Stimulated activated CD8-positive, alpha-beta memory T cell treated with anti-CD3 and anti-CD28 coated beads, Interleukin-12 subunit alpha, Interleukin-12 subunit beta, amount 100 ng/mL, for 24 hours (primary cell): ENCODE measurements at regions not wholly inside any gene's neighbourhood (a gene's known extent, or its start where the extent isn't known, plus 50 kb on each side); places are given as distances from the start of the nearest gene placed in this dataset.

Source experiments
- DNase-seq: peaks from one replicate; pipeline ENCODE4 v3.0.0-alpha.2; 2020; ENCODE audit errors: extremely low read depth

- no peak for DNase-seq
Observed at GRCh38 chr20:60363698-60364097, 405.5 kb downstream of the CDH26 start.

DNA sequence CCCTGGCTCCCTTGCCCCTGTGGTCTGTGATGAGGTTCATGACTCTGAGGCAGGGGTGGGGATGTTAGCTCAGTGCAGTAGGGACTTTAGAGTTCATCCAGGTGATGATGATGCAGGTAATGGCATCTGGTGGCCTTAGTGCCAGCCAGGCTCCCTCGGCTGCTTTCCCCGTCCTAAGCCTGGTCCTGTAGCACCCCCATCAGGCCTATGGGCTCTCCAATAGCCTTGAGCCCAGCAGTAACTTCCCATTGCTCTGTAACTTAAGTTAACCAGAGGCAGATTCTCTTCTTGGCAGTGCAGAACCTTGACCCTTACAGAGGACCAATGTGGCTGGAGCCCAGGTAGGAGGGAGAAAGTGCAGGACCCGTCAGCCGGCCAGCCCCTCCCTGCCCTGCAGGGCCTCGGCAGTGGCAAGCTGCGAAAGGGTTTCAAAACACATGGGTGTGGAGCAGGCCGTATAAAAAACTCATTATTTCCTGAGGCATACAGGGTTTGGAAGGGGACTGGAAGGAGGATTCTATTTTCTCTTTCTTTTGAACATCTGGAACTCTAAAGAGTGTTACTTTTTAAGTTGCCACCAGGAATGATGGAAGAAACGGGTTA, 406.9 kb downstream of the CDH26 start:
- no peak for DNase-seq

- DNase-seq: no peak
Observed at GRCh38 chr20:60365882-60366281, 407.7 kb downstream of the CDH26 start.

- no peak for DNase-seq
Observed at GRCh38 chr20:60371384-60371783, 413.2 kb downstream of the CDH26 start.

DNA sequence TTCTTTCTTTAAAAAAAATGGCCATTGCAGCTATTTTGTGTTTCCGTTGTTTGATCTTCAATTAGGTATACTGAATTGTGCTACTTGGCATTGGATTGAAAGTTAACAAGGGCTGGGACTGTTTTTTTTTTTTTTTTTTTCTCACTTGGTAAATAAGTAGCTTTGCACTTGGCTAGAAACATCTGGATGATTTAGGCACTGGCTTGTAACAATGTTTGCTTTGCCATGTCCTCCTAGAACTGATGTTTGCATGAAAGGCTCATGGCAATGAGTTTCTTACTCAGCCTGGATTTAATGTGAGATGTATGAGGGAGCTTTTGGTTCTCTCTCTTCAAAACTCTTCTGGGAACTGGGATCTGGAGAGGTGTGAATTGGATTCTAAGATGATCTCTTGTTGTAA, 414.1 kb downstream of the CDH26 start:
- no peak for DNase-seq

GRCh38 chr20:60372822-60373221, 414.6 kb downstream of the CDH26 start:
- DNase-seq: no peak

DNA sequence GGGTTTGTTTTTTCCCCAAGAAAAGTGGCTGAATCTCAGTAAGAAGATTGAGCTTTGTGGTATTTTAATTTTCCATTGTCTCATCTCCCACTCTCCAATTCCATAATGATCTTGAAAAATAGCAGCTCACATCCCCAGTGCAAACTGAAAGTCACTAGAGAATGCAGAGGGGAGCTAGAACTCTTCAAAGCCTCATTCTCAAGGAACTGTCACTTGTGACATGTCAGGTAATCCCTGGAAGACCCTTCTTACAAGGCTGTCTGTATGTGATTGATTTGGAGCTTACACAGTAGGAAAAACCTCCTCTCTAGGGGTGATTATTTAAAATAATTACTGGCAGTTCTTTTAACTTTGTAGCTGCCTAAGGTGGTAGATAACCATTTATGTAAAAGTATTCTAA, 420.4 kb downstream of the CDH26 start:
- DNase-seq: no peak

GRCh38 chr20:60381643-60382400, 423.6 kb downstream of the CDH26 start:
- DNase-seq: no peak

DNA sequence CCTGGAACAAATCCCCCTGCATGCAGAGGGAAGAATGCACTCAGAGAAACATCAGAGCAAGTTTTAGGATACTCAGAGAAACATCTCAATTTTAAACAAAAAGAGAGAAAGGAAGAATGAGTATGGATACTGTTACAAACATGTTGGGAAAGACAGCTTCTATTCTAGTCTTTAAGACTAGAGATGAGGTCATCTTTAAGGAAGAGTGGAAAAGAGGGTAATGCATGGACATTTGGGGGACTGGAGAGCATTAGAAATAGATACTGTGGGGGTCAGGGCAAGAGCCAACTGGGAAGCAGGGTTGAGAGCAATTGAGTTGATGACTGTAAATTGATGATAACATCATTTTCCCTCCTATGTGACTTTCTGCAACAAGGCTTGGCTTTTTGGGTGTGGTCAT, 431.2 kb downstream of the CDH26 start:
- no peak for DNase-seq

DNA sequence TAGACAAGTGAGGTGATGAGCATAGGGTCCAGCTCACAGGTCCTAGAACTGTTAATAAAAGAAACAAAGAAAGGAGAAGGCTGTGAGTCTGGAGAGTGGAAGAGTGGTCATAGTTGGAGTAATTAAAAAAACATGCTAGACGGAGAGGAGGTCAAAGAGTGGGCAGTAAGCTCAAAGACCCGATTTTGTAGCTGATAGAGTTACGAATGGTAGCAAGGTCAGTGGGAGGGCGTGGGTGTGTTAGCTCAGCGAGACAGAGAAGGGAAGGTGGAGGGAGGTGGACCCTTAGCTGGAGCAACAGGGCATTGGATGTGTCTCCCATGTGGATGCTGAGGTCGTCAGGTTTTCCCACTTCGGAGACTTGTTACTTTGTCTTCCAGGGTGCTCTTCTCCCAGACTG, 431.7 kb downstream of the CDH26 start:
- no peak for DNase-seq

DNA sequence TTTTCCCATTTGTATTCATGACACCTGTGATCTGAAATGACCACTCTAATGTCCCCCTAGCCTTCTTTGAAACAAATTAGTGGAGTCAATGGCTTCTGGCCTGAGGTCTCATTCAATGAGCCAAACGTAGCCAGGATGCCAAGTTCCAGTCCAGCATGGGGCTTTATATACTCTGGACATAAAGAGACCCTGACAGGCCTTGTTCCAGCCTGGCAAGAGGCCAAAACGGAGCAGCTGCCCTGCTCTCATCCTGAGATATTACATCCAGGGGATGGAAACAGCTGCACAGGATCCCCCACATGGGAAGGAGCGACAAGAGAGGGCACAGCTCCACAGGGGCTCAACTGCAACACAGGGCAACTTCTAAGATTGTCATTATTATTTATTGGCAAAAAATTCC, 437.8 kb downstream of the CDH26 start:
- DNase-seq: no peak

DNA sequence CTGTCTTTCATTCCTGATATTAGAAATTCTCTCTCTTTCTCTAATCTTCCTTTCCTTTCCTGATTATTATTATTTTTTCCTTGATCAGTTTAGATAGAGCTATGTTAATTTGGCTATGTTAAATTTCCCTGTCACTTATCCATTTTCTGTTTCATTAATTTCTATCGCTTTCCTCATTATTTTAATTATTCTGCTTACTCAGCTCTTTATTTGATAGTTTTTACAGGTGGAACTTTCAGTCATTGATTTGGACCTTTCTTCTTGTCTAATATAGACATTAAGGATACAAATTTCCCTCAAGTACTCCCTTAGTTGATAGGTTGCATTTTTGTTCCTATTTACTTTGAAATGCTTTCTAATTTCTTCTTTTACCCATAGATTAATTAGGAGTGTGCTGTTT, 442.3 kb downstream of the CDH26 start:
- no peak for DNase-seq

DNA sequence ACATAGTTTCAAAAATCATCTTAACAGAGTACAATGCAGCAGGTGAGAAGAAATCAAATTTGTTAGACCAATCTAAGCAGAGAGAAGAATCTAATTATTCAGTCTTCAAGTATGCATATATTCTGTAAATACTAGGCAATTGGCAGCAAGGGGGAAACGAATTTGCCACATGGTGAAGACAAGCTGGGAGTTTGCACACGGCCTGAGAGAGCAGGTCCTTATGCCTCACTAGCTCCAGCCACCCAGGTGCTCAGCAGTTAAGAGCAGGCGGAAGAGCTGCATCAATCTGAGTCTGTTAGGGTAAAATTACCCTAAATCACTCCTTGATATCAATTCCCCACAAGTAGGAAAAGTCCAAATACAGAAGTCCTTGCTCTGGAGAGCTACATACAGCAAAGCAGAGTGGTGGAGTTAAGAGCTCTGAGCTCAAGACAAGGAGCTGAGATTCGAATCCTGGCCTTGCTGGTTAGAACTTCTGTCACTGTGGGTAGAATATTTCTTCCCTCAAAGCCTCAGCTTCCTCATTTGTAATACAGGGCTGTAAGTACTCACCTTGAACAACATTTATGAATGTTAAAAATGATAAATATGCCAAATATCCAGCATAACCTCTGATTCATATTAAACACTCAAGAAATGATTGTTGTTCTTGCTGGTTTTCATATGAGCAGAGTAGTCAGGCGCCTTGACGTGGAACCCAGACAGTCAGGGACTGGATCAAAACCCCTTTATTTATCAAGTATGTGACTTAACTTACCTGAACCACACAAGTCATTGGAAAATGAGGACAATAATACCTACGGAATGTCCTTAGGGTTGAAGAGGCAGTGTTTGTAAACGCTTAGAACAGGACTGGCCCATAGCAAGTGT, 444.2 kb downstream of the CDH26 start:
- no peak for DNase-seq

DNA sequence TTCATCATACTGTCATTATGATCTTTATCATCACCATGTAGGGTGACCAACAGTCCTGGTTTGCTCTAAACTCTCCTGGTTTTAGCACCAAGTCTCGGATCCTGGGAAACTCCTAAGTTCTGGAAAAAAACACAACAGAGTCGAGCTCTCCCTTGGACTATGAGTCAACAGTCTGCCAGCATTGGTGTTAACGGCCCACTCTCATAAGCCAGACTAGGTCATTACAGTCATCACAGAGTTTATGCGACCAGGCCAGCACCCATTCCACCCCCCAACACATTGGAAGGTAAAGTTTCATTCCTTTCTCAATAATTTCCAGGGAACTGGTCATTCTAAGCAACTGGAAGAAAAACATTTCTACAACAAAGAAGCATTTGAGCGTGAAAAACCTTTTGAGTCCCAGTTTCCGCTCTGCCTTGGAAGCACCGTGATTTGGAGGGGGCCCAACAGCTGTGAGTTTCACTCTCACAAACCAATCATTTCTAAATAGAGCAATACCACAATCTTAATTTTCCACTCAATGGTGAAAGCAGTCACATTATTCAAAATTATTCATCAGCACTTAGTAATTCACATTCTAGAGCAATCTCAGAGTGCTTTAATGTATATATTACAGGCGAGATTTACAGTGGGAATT, 445.0 kb downstream of the CDH26 start:
- DNase-seq: no peak

DNA sequence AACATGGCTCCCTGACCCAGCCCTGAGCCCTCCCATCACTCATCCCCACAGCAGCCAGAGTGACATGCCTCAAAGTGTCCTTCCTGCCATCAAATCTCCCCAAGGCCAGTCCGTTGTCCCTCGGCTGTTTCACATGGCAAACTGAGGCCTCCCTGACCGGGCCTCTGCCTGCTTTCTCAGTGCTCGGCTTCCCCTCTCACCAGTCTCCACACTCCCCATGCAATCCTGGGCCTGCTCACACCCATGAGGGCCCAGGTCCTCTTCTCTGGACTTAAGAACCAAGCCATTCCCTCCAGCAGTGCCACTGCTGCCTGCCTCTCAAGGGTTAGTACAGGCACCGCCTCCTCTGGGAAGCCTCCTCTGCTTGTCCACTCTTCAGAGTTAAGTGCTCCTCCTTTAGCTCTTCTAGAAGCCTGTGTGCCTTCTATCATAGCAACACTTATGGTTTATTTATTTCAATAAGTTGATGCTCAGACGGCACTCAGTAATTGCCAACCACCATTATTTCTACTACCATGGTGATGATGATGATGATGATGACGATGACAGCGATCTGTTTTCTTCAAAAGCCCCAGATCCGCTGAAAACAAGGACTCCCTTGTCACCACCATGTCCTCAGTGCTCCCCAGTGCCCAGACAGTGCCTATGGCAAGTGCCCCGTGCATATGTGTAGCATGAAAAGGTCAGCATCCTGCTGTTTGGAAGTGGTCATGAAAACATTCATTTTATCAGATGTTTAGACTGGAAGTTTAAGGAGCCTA, 449.0 kb downstream of the CDH26 start:
- no peak for DNase-seq

DNA sequence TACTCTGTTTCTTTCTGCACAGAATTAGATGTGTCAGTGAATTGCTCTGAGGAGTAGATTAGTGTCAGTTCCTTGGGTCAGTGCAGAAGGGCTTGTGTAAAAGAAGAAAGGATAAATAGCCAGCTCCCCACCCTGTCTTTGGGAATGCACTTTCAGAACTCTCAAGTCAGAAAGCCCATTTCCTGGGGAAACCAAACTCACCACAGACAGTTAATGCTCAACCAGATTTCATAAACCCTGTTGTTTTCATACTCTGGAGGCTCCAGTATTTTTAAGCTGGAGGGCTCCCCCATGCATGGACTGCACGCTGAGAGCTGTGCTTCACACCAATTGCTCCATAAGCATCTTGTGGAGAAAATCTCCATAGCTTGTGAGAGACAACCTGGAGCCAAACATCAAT, 449.7 kb downstream of the CDH26 start:
- DNase-seq: no peak

DNA sequence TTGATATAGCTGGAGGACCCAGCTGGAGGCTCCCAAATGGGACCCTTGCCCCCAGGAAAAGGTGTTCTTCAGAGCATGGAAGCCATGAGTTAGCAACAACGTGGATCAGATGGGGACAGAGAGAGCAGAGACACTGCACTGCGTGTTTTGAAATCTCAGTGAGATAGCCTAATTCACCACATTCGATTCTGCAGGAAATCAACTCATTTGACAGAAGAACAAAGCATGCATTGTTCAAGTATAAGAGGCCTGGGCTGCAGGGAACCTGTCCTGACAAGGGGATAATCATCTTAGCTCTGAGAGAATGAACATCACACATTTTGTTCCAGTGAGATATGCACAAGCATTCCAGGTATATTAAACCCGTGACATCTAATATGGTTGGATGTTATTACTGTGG, 450.2 kb downstream of the CDH26 start:
- DNase-seq: no peak

DNA sequence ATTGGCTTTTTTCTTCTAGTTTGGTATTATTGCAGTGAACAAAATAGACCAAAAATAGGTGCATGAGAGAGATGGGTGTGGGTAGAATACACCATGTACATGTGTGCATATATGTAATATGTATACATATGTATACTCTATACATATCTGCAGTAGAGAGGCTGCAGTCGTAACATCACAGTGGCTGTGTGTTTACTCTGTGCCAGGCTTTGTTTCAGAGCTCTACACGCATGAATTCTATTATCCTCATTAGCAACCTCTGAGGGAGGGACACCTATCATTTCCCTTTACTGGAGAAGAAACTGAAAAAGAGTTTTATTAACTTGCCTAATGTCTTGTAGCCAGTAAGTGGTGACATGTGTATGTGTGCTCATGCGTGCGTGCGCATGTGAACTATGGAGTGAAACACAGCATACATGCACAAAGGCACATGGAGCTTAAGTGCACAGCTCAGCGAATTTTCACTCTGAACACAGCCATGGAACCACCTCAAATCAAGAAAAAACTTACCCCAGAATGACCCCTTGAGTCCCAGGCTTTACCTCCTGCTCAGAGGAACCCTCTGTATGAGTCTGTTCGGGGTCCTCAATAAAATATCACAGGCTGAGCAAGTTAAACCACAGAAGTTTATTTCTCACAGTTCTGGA, 452.5 kb downstream of the CDH26 start:
- no peak for DNase-seq

DNA sequence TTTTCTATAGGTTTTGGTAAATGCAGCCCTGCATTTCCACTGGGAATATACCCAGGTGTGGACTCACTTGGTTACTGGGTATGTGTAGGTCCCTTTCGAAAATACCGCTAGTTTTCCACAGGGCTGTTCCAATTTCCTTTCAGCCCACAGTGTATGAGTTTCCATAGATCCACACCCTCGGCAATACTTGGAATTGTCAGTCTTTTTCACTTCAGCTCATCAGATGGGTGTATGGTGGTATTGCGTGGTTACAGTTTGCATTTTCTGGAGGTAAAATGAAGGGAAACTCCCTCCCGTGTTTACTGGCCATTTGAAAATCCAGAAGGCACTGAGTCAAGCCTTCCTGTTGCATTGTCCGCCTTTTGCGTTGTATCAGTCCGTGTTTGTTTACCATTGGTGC, 453.6 kb downstream of the CDH26 start:
- DNase-seq: no peak

GRCh38 chr20:60420676-60421229, 462.5 kb downstream of the CDH26 start:
- DNase-seq: no peak

- DNase-seq: no peak
Observed at GRCh38 chr20:60422848-60423247, 464.6 kb downstream of the CDH26 start.
